Thyroid gland (tissue), 4 donors: ENCODE measurements at regions not wholly inside any gene's neighbourhood (a gene's known extent, or its start where the extent isn't known, plus 50 kb on each side); places are given as distances from the start of the nearest gene placed in this dataset.

Source experiments
- CTCF ChIP-seq, 6 experiments: fragments of 200-600 bp in 3 of 6; fragments of 450-650 bp in 3 of 6; sonication (generic) in 3 of 6; IDR thresholded peaks; one replicate each; pipeline ENCODE4 v1.5.1; 2016 to 2019; ENCODE audit warnings: antibody characterized with exemption in 6 of 6, mild to moderate bottlenecking in 2 of 6, inconsistent platforms in 1 of 6, moderate library complexity in 1 of 6
- POLR2A ChIP-seq, 2 donors: fragments of 450-650 bp; IDR thresholded peaks; one replicate each; pipeline ENCODE4 v1.6.1; 2017; ENCODE audit warnings: antibody characterized with exemption in 2 of 2, mild to moderate bottlenecking in 2 of 2, moderate library complexity in 1 of 2

- TF ChIP-seq CTCF (IDR thresholded peaks at IDR 0.05) (no peak), POLR2A (IDR thresholded peaks at IDR 0.05) (no peak)
Observed at GRCh38 chr6:166722785-166723184, 95.7 kb upstream of the RPS6KA2 start.
